ENCODE measurements at regions not wholly inside any gene's neighbourhood (a gene's known extent, or its start where the extent isn't known, plus 50 kb on each side); places are given as distances from the start of the nearest gene placed in this dataset.

DNA sequence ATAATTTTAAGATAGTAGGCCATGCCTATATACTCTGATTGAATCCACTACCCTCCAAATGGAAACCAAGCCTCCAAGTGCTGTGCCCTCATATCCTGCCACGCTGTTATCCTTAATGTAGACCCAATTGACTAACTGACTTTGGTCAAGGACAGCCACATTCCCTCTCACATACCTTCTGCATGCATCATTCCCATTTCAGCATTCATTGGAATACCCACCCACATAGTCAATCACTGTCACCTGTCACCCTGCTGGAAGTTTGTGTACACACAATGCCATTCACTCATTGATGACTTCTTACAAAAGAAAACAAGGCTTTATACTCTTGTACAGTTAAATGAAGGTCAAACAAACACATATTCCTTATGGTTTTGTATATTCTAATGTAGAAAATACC lies 221.1 kb upstream of the PBX1 start:
- H3K27ac ChIP-seq (ENCODE audit: extremely low read depth, low read depth, low read length) = no peak overlapping the region
- BruUV-seq (replicated peaks) = no TSS peak
- no peak overlapping the region for H2AFZ ChIP-seq (ENCODE audit: low read depth, low read length)
- no peak overlapping the region for H3K9ac ChIP-seq (ENCODE audit: insufficient read depth in 1 of 2, low read depth in 2 of 2, low read length in 2 of 2)
- ChIA-PET POLR2A (no interaction called here), CTCF (ENCODE audit: low intra/inter-chr PET ratio) (no interaction called here)
- TF ChIP-seq, protein P1, sequence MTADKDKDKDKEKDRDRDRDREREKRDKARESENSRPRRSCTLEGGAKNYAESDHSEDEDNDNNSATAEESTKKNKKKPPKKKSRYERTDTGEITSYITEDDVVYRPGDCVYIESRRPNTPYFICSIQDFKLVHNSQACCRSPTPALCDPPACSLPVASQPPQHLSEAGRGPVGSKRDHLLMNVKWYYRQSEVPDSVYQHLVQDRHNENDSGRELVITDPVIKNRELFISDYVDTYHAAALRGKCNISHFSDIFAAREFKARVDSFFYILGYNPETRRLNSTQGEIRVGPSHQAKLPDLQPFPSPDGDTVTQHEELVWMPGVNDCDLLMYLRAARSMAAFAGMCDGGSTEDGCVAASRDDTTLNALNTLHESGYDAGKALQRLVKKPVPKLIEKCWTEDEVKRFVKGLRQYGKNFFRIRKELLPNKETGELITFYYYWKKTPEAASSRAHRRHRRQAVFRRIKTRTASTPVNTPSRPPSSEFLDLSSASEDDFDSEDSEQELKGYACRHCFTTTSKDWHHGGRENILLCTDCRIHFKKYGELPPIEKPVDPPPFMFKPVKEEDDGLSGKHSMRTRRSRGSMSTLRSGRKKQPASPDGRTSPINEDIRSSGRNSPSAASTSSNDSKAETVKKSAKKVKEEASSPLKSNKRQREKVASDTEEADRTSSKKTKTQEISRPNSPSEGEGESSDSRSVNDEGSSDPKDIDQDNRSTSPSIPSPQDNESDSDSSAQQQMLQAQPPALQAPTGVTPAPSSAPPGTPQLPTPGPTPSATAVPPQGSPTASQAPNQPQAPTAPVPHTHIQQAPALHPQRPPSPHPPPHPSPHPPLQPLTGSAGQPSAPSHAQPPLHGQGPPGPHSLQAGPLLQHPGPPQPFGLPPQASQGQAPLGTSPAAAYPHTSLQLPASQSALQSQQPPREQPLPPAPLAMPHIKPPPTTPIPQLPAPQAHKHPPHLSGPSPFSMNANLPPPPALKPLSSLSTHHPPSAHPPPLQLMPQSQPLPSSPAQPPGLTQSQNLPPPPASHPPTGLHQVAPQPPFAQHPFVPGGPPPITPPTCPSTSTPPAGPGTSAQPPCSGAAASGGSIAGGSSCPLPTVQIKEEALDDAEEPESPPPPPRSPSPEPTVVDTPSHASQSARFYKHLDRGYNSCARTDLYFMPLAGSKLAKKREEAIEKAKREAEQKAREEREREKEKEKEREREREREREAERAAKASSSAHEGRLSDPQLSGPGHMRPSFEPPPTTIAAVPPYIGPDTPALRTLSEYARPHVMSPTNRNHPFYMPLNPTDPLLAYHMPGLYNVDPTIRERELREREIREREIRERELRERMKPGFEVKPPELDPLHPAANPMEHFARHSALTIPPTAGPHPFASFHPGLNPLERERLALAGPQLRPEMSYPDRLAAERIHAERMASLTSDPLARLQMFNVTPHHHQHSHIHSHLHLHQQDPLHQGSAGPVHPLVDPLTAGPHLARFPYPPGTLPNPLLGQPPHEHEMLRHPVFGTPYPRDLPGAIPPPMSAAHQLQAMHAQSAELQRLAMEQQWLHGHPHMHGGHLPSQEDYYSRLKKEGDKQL (CRISPR knock-in tag; IDR thresholded peaks at IDR 0.05; ENCODE audit: borderline replicate concordance) = no peak
- no peak for TF ChIP-seq ZBED1 (IDR thresholded peaks at IDR 0.05)
- H3K4me2 ChIP-seq (ENCODE audit: insufficient read depth, low read length) = no peak overlapping the region
- H3K27me3 ChIP-seq (ENCODE audit: control insufficient read depth in 2 of 2, insufficient read depth in 2 of 2, low read length in 2 of 2) = no peaks in the 10 kb centered on the region
- no peaks in the 10 kb centered on the region for H3K9me1 ChIP-seq (ENCODE audit: control insufficient read depth, insufficient read depth, low read length)
- H3K9me3 ChIP-seq (replicated peaks; ENCODE audit: control insufficient read depth, insufficient read depth, low read depth, low read length) = no peaks in the 10 kb centered on the region; the same call in 1 of the 2 replicates
- ATAC-seq = no peak
- no peak for DNase-seq (ENCODE audit: extremely low read depth in 1 of 4, low spot score in 3 of 4)
- in situ Hi-C loops (cut with MboI) (no loop called here), intact Hi-C loops (cut with micrococcal nuclease) (no loop called here)
- no peaks in the 10 kb centered on the region for H3K4me1 ChIP-seq (replicated peaks in 1 of 2; ENCODE audit: control insufficient read depth in 2 of 2, insufficient read depth in 2 of 2, low read length in 2 of 2)
- no peaks in the 10 kb centered on the region for H4K20me1 ChIP-seq (replicated peaks; ENCODE audit: control insufficient read depth, insufficient read depth, low read length)
- no peak for FAIRE-seq
- no peaks in the 10 kb centered on the region for H3K36me3 ChIP-seq (ENCODE audit: control insufficient read depth, insufficient read depth, low read length)
- 6% methylated on average over 1 of the region's 1 CpG for WGBS (ENCODE audit: insufficient coverage, low coverage, missing lambda C conversion rate)
- H3K79me2 ChIP-seq (ENCODE audit: control insufficient read depth, insufficient read depth, low read length) = no peaks in the 10 kb centered on the region
- no peak overlapping the region for H3K4me3 ChIP-seq

Data from K562 (cell line).